GOT3 (cell line): ENCODE measurements at regions not wholly inside any gene's neighbourhood (a gene's known extent, or its start where the extent isn't known, plus 50 kb on each side); places are given as distances from the start of the nearest gene placed in this dataset.
"Not testable (repeated sequence)": the region's sequence is repeated elsewhere in the genome, so short reads cannot be mapped to it uniquely, and the experiment has no call there.

Source experiments
- DNase-seq: peaks from one replicate; lab custom pipeline; 2025; ENCODE audit warnings: mixed read lengths; lab: John Stamatoyannopoulos, UW

DNA sequence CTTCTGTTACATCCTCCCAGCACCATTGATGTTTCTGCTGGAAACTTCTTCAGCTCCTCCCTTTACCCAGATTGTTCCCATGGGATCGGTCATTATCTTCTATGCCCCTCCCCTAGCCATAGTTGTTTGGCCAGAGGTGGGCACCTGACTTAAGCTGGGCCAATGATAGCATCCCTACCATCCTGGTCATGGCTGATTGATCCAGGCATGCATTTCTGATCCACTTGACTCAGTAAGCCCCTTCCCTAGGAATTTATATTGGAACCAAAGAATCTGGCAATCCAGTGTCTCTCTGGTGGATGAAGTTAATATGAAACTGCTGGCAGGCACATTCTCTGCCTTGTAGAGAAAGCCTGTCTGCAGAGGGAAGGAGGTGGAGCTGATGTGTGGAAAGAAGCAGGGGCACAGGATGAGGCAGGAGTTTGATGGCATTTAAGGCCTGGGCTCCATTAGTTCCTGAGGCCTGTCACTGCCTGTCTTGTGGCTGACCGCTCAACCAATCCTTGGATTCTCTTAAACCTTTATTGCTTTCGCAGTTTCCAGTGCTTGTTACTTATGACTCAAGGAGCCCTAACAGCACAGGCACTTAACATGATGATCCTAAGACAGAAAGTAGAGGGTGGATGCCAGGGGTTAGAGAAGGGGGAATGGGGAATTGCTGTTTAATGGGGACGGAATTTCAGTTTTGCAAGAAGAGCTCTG is 152.4 kb downstream of the ABCC12 start:
- DNase-seq, result no peak

DNA sequence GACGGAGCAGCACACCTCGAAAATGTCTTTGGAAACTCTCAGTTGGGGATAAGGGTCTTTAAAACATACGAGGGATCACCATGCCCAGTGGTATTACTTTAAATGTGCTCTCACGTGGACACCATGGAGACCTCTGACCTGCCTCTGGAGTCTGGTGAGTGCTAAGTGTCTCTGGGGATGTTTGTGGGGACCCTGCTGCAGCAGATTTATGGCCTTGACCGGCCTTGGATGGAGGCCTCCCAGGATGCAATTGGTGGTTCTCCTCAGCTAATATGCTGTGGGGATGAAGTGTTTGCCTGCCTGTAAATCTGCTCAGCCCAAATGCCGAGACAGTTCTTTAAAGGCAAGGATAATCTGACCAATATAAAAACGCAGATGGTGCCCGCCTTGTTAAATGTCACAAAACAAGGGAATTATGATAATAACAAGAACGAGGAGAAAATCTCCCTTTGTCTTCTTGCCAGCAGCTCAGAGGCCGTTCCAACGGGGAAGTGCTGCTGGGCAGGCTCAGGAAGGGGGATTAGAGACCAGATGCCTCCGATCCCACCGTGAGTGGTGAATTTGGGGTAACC is 154.4 kb downstream of the ABCC12 start:
- no peak for DNase-seq

DNA sequence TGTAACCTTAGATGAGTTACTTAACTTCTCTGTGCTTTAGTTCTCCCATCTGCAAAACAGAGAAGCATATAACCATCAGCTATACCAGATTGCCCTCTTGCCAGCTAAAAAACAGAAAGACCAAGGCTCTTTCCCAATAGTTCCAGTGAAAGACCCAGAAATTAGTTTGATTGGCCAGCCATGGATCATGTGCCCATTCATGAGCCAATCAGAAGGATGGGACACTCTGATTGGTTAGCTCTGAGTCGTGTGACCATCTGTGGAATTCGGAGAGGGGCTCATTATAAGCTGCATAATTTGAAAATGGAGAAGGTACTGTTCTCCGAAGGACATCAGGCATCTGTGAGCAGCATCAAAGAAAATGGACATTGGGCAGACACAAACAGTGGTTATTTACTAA is 155.2 kb downstream of the ABCC12 start:
- DNase-seq, result no peak

DNA sequence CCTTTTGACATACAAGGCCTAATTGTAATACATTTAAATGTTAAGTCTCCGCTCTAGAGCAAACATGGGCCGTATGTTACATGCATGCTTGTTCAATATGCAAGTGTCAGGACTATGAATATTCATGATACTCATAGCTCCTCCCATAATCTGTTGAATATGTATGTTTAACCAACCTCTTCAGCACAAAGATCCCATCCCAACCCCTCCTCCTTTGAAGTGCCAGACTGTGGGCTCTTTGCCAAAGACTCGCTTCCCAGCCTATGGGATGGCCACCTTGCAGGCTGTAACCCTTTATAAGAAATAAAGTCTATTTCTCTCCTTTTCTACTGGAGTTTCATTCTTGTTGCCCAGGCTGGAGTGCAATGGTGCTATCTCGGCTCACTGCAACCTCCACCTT is 156.2 kb downstream of the ABCC12 start:
- no peak for DNase-seq

DNA sequence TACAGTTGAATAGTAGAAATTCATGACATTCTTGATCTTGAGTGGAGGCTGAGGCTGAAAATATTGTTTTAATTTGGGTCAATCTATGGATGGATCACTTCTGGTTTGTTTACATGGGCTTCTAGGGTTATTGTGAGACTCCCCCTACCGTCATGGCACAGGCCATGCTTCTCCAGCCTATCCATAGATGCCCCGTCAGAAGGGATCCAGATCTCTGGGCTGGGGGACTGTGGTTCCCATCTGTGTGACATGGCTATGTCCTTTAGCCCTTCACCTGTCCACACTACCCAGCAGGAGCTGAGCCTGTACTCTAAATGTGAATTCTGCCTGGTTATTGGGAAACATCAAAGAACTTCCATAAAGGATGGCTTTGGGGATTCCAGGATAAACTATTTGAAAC is 160.4 kb downstream of the ABCC12 start:
- no peak for DNase-seq

DNA sequence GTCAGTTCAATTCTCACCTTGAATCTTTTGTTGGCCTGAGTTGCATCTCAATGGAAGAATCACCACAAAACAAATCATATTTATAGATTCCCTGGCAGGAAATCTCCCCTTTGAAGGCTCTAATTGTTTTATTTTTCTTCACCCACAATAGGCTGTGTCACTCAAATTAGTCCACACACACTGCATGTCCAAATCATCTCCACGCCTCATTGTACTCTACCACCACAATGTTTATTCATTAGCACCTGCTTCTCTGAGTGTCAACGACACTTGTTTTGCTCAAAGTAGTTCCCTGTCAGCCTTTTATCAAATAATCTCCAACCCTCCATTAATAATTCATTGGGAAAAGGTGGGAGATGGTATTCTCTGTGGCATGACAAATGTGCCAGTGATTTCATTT is 164.3 kb downstream of the ABCC12 start:
- no peak for DNase-seq

DNA sequence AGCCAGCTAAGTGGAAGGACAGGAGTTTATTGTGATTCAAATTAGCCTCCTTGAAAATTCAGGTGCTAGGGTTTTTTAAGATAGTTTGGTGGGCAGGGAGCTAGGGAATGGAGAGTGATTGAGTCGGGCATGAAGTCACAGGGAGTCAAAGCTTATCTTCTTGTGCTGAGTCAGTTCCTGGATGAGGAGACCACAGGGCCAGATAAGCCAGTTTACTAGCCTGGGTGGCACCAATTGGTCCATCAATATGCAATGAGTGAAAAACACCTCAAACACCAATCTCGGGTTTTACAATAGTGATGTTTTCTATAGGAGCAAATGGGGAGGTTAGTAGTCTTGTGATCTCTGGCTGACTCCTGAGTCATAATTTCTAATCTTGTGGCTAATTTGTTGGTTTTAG is 165.1 kb downstream of the ABCC12 start:
- DNase-seq, result no peak

DNA sequence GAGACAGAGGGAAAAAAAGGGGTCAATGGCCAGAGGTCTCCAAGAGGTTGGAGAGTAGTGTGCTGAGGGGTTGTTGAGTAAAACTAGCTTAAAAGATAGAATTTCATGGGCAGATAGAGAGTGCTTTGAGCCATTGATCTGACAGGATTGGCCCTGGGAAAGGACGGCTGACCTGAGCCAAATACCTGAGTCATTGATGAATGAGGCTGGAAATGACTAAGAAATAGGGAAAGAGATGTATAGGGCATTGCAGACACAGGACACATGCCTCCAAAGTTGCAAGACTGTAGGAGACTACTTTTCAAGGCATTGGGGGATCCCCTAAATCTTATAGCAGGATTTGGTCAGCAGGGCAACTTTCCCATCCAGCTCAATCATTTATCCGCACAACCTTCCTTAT is 168.7 kb downstream of the ABCC12 start:
- DNase-seq, result no peak

DNA sequence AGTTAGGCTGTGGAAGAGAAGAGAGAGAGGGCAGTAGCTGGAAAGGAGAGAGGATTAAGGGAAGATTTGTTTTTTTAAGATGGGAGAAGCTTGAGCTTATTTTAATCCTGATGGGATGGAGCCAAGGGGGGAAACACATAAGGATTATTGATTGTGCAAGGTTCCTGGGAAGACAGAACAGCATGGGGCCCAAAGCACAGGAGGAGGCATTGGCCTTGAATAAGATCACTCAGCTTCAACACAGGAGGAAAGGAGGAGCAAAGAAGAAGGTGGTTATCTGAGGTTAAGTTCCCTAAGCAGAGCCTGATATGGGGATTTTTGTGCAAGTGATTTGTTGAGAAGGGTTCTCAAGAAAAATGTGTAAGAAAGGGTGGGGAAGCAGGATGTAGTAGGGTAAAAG is 169.8 kb downstream of the ABCC12 start:
- no peak for DNase-seq

DNA sequence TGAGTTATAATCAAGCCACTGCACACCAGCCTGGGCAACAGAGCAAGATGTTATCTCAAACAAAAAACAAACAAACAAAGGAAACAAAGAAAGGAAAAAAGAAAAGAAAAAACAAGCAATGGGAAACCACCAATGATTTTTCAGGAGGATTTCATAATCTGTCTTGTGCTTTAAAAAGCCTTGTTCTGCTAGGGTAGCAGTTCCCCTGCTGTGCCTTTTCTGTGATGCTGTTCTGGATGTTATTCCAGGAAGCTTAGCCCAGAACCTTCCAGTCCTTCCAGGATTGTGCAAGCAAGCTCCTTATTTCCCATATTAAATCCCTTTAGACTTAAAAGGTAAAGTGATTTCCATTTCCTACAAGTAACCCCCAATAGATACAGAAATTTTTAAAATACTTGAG is 171.1 kb downstream of the ABCC12 start:
- DNase-seq, result no peak

DNA sequence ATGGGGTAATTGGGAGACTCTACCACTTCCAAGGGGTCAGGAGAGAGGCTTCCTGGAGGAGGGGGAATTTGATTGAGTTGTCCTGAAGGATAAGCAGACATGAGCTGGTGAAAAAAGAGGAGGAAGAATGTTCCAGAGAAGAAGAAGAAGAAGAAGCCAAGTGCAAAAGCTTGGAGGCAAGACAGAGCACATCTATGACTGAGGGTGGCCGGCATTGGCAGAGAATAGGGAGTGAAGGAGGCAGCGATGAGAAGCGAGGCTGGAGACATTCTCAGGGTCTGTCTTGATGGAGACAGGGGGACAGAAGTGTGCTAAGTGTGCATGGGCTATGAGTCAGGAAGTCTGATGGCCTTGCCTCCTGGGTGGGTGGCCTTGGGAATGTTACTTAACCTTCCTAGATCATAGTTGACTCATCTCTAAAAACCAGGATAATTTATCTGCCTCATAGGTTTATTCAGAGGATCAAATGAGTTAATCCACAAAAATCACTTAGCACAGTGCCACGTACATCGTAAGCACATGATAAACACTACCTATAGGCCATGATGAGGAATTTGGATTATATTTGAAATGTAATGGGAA is 171.7 kb downstream of the ABCC12 start:
- no peak for DNase-seq

DNA sequence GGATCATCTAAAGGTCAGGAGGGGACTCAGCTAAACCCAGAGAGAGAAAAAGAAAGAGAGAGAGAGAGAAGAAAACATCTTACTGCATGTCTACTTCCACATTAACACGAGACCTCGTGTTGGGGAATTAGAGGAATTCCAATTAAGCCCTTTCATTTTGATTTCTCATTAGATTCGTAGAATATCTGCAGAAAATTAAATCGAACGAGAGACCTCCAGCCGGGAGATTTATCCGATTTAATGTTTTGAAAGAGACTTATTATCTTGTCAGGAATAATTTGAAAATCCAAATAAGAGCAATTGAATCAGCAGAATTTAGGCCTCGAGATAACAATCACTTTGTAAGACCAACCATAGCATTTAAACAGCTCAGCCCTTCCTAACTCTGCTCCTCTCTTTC is 175.6 kb downstream of the ABCC12 start:
- DNase-seq, result no peak

DNA sequence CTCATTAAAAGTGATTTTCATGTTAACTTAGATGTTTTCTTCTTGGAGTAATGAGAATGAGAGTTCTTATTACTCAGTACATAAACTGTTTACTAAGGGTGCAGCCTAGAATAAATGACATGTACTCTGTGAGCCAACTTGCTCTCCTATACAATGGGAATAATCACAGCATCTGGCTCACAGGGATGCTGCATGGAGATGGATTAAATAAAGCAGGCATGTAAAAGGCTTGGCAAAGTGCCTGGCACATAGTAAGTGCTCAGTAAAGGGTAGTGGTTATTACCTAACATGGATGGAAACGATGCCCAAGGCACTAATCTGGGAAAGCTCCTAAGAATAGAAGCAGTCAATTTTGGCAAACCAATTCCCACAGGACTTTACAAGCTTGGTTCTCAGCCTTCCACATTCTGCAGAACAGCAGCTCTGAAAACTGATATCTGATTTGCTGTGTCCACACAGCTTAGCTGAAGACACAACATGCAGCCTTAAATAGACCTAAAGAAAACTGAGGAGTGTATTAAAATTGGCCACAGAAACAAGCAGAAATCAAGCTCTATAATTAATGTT is 176.1 kb downstream of the ABCC12 start:
- DNase-seq, result no peak

DNA sequence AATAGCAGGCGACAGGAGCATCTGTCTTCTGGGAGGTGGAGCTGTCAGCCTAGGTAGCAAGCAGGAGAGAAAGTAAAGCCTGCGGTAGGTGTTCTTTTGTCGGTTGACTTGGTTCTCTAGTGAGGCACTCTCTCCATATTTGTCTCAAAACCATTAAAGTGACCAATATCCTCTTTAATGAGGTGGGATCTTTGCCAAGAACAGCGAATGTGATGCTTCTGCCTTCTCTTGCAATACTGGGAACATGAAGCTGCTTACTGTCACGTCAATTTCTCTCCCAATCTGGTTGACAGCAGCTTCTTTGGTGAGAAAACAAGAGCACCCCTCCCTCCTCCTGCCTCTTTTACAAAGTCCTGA is 176.7 kb downstream of the ABCC12 start:
- DNase-seq, result no peak

DNA sequence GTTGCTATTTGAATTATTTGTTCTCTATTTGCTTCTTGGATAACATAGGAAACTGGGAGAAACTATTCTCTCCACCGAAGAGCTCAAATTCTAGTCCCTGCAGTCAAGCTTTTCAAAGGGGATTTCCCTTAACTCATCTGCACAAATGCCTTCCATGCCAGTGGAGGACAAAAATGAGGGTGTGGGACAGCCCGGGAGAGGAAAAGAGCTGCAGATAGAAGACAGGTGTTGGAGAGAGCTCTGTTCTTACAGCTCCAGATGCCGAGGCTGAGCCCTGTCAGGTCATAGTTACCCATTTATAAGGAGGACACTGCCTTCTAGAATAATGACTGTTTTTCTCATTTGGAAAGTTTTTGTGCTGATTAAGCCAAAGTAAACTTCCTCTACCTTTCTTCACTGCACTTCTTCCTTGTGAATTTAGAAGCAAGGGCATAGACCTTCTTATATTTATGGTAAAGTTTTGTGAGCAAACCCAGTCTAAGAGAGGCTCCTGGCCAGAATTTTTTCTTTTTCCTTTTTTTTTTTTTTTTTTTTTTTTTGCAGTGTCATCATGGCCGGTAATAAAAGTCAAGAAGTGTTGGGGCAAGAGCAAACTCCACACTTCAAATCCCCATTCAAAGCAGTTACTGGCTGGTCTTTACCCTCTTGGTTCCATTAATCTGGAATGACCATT is 177.2 kb downstream of the ABCC12 start:
- no peak for DNase-seq

DNA sequence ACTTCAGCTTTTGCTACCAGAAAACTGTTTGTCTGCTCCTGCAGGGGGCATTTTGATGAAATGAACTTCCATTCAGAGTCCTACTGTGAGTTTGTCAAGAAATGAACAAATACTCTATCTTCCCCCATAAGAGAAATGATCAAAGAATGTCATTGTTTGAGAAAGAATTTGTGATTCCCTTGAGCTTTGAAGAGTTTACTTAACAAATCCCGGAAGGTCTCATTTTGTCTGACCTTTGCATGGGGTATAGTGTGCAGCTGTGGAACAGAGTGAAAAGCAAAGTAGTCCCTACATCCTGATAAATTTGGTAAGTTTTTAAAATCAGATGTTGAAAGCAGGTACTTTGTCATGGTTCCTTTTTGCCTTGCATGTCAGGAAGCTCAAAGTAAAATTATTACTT is 178.0 kb downstream of the ABCC12 start:
- no peak for DNase-seq

DNA sequence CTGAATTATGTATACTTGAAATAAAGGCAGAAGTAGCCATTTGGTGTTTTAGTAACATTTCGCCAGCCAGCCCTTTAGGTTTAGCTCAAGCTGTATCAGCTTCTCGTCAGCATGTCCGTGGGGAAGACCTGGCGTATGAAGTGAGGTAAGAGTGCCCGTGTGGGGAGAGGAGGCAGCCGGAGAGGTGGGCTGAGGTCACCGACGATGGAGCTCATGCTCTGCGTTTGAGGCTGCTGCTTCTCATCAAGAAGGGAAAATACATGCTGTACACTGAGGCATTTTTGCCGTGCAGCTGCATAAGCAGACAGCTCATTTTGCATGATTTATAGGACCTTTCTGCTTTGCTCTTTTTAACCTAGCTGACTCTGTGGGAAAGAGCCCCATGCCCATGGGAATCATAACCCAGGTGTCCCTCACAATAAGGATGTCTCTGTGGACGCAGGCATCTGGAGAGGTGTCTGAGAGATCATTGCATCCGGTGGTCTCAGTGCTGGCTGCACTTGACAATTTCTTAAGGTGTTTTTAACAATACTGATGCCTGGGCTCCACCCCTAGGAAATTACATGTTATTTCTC is 179.1 kb downstream of the ABCC12 start:
- no peak for DNase-seq

DNA sequence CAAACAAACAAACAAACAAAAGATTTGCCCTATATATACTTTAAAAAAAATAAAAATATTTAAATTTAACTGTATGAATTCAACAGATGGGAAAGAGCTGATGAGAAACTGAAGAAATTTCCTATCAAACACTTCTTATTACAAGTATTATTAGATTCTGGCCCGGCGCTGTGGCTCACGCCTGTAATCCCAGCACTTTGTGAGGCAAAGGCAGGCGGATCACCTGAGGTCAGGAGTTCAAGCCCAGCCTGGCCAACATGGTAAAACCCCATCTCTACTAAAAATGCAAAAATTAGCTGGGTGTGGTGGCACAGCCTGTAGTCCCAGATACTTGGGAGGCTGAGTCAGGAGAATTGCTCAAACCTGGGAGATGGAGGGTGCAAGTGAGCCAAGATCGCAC is 180.8 kb downstream of the ABCC12 start:
- DNase-seq, result not testable (repeated sequence)

DNA sequence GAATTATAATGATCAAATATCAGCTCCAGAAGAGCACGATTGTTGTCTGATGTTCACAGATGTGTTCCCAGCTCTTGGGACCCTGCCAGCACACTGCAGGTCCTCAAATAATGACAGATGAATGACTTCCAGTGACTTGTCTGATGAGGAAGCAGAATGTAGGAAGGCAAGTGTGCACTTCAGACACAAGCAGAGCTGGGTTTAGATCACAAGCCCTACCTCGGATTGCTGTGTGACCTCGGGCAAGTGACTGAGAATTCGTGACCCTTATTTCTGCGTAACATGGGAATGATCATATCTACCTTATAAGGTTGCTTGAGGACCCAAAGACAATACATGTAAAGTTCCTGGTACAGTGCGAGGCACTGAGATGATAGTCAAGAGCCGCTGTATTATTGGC is 182.2 kb downstream of the ABCC12 start:
- no peak for DNase-seq

DNA sequence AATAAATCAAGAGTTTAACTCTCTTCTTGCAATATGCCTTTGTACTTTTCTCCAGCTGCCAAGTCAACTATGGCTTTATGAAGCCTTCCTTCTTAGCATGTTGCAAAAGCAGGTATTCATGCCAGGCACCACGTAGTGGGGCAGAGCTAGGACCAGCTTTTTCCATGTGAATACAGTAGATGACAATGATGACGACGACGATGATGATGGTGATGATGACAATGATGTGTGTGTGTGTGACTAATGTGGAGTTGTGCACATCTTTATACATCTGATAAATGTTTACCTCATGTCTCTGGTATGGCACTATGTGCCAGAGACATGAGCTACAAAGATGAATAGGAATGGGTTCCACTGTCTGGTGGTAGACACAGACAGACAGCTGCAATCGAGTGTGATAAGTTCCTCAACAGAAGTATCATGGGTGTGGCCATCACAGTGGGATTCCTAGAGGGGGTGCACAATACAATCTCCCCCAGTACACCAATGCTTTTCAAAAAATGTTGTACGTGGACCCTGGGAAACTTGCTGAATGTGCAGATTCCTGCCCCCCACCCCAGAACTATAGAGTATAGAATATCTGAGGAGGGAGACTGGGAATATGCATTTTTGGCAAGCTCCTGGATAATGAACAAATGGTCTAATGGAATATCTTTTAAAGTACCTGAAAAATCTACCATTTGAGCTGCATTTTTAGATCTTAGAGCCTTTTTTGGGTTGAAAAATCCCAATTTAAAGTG is 183.4 kb downstream of the ABCC12 start:
- DNase-seq, result no peak

DNA sequence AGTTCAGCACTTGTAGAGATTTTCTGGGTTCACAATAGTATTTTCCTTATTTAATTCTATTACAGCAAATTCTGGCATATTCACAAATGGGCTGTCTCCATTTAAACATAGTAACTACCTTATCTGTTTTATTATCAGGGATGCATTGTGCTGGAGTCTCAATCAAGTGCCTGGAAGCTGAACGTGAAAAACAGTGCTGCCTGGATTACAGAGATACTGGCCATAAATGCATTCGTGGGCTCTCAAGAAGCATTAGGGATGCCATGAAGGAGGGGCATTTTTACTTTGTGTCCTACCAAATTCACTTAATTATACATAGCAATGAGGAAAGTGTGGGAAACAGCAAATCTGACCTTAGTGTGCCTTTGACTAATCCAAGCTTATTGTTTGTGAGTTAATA is 184.6 kb downstream of the ABCC12 start:
- DNase-seq, result no peak
